Mononuclear cell (primary cell): ENCODE measurements at regions not wholly inside any gene's neighbourhood (a gene's known extent, or its start where the extent isn't known, plus 50 kb on each side); places are given as distances from the start of the nearest gene placed in this dataset.

Source experiments
- H3K27me3 ChIP-seq: 2 replicates; pipeline ENCODE4 v1.6.0; 2011; ENCODE audit warnings: low read length, control low read depth; ENCODE audit not compliant: insufficient read depth
- H3K4me1 ChIP-seq: 2 replicates; pipeline ENCODE4 v1.5.1; 2011; ENCODE audit warnings: mild to moderate bottlenecking, low read length, control low read depth; ENCODE audit not compliant: insufficient read depth
- H3K4me3 ChIP-seq: 2 replicates; pipeline ENCODE4 v1.5.1; 2011; ENCODE audit warnings: mild to moderate bottlenecking, low read length, moderate library complexity
- H3K9me3 ChIP-seq: 2 replicates; pipeline ENCODE4 v1.5.1; 2011; ENCODE audit warnings: low read depth, mild to moderate bottlenecking, control low read depth, low read length

GRCh38 chr1:173424782-173425407 is 52.2 kb upstream of the PRDX6 start:
- Histone ChIP-seq H3K27me3 (no peaks in the 10 kb centered on the region), H3K4me3 (no peak overlapping the region), H3K4me1 (peaks cover 34% of the 10 kb centered on the region), H3K9me3 (no peaks in the 10 kb centered on the region)

- H3K4me3 ChIP-seq = no peak overlapping the region
- H3K4me1 ChIP-seq = peaks cover 41% of the 10 kb centered on the region
- no peaks in the 10 kb centered on the region for H3K27me3 ChIP-seq
- no peaks in the 10 kb centered on the region for H3K9me3 ChIP-seq
Observed at GRCh38 chr1:173426057-173426456, 51.1 kb upstream of the PRDX6 start.

DNA sequence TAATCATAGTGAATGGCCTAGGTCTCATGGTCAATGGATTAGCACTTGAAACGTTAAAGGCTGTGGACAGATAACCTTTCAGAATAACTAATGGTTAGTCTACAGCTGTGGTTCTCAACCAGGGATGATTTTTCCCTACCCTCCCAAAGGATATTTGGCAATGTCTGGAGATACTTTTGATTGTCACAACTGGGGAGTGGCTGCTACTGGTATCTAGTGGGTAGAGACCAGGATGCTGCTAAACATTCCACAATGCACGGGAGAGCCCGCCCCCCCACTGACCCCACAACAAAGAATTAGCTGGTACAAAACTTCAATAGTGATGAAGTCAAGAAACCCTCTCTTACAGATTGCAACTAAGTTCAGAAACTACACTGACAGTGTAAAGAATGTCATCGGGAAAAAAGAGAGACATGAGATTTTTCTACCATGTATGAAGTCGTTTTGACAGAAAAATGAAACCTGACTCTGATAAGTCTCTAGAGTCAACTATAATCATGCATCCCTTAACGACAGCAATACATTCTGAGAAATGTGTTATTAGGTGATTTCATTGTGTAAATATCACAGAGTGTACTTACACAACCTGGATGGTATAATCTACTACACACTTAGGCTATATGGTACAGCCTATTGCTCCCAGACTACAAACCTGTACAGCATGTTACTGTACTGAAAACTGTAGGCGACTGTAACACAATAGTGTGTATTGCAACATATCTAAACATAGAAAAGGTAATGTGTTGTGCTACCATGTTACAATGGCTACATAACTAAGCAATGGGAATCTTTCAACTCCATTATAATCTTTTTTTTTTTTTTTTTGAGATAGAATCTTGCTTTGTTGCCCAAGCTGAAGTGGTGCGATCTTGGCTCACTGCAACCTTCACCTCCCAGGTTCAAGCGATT is 49.7 kb upstream of the PRDX6 start:
- Histone ChIP-seq H3K9me3 (no peaks in the 10 kb centered on the region), H3K27me3 (no peaks in the 10 kb centered on the region), H3K4me1 (peaks cover 38% of the 10 kb centered on the region), H3K4me3 (no peak overlapping the region)
